ENCODE measurements at regions not wholly inside any gene's neighbourhood (a gene's known extent, or its start where the extent isn't known, plus 50 kb on each side); places are given as distances from the start of the nearest gene placed in this dataset.

DNA sequence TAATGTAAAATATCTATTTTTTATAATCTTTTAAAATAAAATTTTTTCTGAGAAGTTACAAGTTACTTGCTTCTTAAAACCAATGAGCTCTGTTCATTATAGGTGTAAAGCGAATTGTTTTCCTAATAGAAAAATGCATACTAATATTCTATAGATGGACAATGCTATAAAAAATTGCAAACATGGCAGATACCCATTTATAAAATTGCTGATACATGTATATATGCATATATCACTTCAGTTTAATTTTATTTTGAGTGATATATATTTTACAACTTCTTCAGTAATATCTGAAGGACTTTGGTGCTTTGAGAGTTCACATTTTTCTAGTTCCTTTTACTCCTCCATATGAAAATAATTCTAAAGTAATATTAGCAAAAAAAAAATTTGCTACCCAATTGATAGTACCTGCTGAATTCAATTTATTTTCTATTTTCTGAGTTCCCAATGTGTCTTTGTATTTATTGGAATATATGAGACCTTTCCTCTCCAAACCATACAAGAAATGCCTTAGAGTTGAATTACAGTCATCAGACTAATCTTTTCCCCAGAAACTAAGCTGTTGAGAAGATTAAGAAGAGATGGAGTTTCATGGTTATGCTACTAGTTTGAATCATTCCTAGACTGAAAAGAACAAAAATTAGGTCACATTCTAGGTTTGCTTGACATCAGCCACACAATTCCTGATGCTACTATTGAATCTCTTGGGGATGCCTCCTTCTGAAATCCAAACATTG, 1937.5 kb upstream of the SEL1L start:
- no peak for DNase-seq
- POLR2A ChIA-PET, result no interaction called here
- no peak overlapping the region for H3K4me3 ChIP-seq (ENCODE audit: control insufficient read depth in 1 of 2, extremely low read depth in 1 of 2, low read length in 1 of 2)
- H3K27ac ChIP-seq (ENCODE audit: low read length), result no peak overlapping the region
- H3K27ac Mint-ChIP-seq, result no peak overlapping the region
- H3K9me3 ChIP-seq, result no peaks in the 10 kb centered on the region
- H3K4me3 Mint-ChIP-seq, result no peak overlapping the region
- ATAC-seq (replicated peaks in 1 of 4), result no peak
- no peaks in the 10 kb centered on the region for H3K4me1 ChIP-seq (ENCODE audit: control insufficient read depth in 1 of 2, extremely low read depth in 1 of 2, insufficient read depth in 2 of 2, low read length in 2 of 2)
- peaks cover 13 to 30% (median 21%) of the 10 kb centered on the region in 3 donors for H3K9me3 Mint-ChIP-seq
- CTCF ChIA-PET, result interaction anchor here in 1 of 2 donors (0.5 kb wide), 1 partner anchor 509 kb away, joined by 8 read pairs; no protein-coding TSS in a partner anchor
- no peaks in the 10 kb centered on the region for H3K4me1 Mint-ChIP-seq
- H3K27me3 Mint-ChIP-seq, result no peaks in the 10 kb centered on the region
- H3K36me3 Mint-ChIP-seq, result no peaks in the 10 kb centered on the region
- H3K36me3 ChIP-seq (ENCODE audit: control insufficient read depth in 2 of 2, extremely low read depth in 1 of 2, insufficient read depth in 1 of 2, low read length in 1 of 2), result no peaks in the 10 kb centered on the region
- no CpG with 5 or more reads among the region's 1 CpG for whole genome bisulfite sequencing (ENCODE audit: insufficient coverage)
- H3K27me3 ChIP-seq (replicated peaks in 1 of 2; ENCODE audit: control insufficient read depth in 2 of 2, extremely low read depth in 1 of 2, insufficient read depth in 2 of 2, low read length in 1 of 2), result no peaks in the 10 kb centered on the region

DNA sequence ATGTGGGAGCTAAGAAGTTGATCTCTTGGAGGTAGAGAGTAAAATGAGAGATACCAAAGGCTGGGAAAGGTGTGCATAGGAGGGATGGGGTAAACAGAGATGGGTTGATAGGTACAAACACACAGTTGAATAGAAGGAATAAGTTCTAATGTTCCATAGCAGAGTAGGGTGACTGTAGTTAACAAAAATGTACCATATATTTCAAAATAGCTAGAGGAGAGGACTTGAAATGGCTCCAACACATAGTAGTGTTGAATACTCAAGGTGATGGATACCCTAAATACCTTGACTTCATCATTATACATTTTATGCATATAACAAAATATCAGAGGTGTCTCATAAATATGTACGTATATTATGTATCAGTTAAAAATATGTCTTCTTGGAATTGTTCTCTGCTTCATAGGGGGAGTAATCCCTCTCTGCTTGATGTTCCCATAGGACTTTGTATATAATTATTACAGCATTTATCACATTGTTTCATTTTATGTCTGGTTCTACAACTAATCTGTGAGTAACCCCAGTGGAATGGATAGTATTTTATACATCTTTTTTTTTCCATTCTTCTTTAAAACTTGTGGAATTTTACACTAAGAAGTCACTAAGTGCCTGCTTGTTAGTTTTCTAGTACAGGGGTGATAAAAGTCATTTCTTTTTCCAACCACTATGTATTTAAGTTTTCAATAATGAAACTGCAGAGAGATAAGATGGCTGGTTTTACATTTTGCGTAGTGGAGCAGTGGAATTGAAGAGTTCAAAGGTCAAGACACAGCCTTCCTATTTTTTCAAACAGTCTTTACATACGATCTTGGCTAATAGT, 1940.0 kb upstream of the SEL1L start:
- no peaks in the 10 kb centered on the region for H3K36me3 Mint-ChIP-seq
- no peaks in the 10 kb centered on the region for H3K27me3 ChIP-seq (replicated peaks in 1 of 2; ENCODE audit: control insufficient read depth in 2 of 2, extremely low read depth in 1 of 2, insufficient read depth in 2 of 2, low read length in 1 of 2)
- no peak overlapping the region for H3K4me3 Mint-ChIP-seq
- H3K27me3 Mint-ChIP-seq, result no peaks in the 10 kb centered on the region
- peaks cover 11 to 35% (median 24%) of the 10 kb centered on the region in 3 donors for H3K9me3 Mint-ChIP-seq
- H3K4me3 ChIP-seq (ENCODE audit: control insufficient read depth in 1 of 2, extremely low read depth in 1 of 2, low read length in 1 of 2), result no peak overlapping the region
- H3K9me3 ChIP-seq, result no peaks in the 10 kb centered on the region
- no peaks in the 10 kb centered on the region for H3K36me3 ChIP-seq (ENCODE audit: control insufficient read depth in 2 of 2, extremely low read depth in 1 of 2, insufficient read depth in 1 of 2, low read length in 1 of 2)
- no peaks in the 10 kb centered on the region for H3K4me1 ChIP-seq (ENCODE audit: control insufficient read depth in 1 of 2, extremely low read depth in 1 of 2, insufficient read depth in 2 of 2, low read length in 2 of 2)
- no CpG with 5 or more reads among the region's 3 CpGs for WGBS (ENCODE audit: insufficient coverage)
- no peaks in the 10 kb centered on the region for H3K4me1 Mint-ChIP-seq
- CTCF ChIA-PET, result no interaction called here
- no peak for DNase-seq
- ATAC-seq (replicated peaks in 1 of 4), result no peak
- POLR2A ChIA-PET, result no interaction called here
- no peak overlapping the region for H3K27ac ChIP-seq (ENCODE audit: low read length)
- H3K27ac Mint-ChIP-seq, result no peak overlapping the region

DNA sequence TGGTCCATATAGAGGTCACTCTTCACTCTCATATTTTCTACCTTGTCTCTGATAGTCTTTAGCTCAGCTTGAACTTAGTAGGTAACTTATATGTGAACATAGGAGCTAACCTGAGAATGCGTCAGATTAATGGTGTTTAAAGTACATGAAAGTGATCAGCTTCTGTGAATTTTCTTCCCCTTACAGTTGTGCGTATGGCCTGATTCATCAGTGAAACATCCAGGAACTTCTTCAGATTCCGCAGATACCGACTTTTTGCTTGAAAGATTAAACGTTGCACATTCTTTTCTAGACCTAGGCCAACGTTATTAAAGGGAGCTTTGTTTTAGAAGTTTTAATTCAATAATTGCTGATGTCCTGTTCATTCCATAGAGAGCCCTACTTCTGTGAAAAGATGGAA, 1945.1 kb upstream of the SEL1L start:
- Histone ChIP-seq H3K27ac (ENCODE audit: low read length) (no peak overlapping the region), H3K9me3 (no peaks in the 10 kb centered on the region), H3K4me3 (ENCODE audit: control insufficient read depth in 1 of 2, extremely low read depth in 1 of 2, low read length in 1 of 2) (no peak overlapping the region), H3K4me1 (ENCODE audit: control insufficient read depth in 1 of 2, extremely low read depth in 1 of 2, insufficient read depth in 2 of 2, low read length in 2 of 2) (no peaks in the 10 kb centered on the region), H3K36me3 (ENCODE audit: control insufficient read depth in 2 of 2, extremely low read depth in 1 of 2, insufficient read depth in 1 of 2, low read length in 1 of 2) (no peaks in the 10 kb centered on the region), H3K27me3 (replicated peaks in 1 of 2; ENCODE audit: control insufficient read depth in 2 of 2, extremely low read depth in 1 of 2, insufficient read depth in 2 of 2, low read length in 1 of 2) (no peaks in the 10 kb centered on the region)
- ChIA-PET CTCF (interaction anchor here in 1 of 2 donors (0.6 kb wide), 1 partner anchor 1475 kb away, joined by 5 read pairs; no protein-coding TSS in a partner anchor), POLR2A (interaction anchor here in 1 of 2 donors (0.6 kb wide), 1 partner anchor 71 kb away, joined by 3 read pairs; no protein-coding TSS in a partner anchor)
- DNase-seq (no peak), ATAC-seq (replicated peaks in 1 of 4) (no peak)
- Mint-ChIP-seq H3K27me3 (no peaks in the 10 kb centered on the region), H3K4me3 (no peak overlapping the region), H3K36me3 (no peaks in the 10 kb centered on the region), H3K4me1 (no peaks in the 10 kb centered on the region), H3K9me3 (peaks cover 8 to 24% (median 22%) of the 10 kb centered on the region in 3 donors), H3K27ac (no peak overlapping the region)
- no CpG with 5 or more reads among the region's 6 CpGs for WGBS (ENCODE audit: insufficient coverage)

DNA sequence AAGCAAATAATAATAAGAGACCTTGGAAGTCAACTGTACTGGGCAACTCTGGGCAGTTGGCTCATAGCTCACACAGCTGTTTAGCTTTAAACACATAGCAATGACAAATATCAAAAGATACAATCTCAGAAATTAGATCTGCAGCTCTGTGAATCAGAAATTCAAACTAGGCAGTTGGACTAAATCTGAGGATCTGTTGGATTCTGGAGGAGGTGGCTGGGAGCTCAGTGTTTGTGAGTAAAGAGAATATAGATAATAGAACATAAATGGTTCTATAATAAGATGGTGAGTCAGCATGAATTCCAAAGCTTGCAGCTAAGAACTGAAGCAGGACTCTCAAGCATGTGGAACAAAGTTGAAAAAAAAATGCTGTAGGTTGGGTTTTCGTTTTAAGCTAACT, 1949.4 kb upstream of the SEL1L start:
- WGBS (ENCODE audit: insufficient coverage), result no CpG with 5 or more reads among the region's 1 CpG
- peaks cover 11 to 26% (median 21%) of the 10 kb centered on the region in 3 donors for H3K9me3 Mint-ChIP-seq
- no peak overlapping the region for H3K4me3 Mint-ChIP-seq
- no peaks in the 10 kb centered on the region for H3K27me3 Mint-ChIP-seq
- Histone ChIP-seq H3K36me3 (ENCODE audit: control insufficient read depth in 2 of 2, extremely low read depth in 1 of 2, insufficient read depth in 1 of 2, low read length in 1 of 2) (no peaks in the 10 kb centered on the region), H3K4me1 (ENCODE audit: control insufficient read depth in 1 of 2, extremely low read depth in 1 of 2, insufficient read depth in 2 of 2, low read length in 2 of 2) (no peaks in the 10 kb centered on the region), H3K27ac (ENCODE audit: low read length) (no peak overlapping the region), H3K9me3 (no peaks in the 10 kb centered on the region), H3K27me3 (replicated peaks in 1 of 2; ENCODE audit: control insufficient read depth in 2 of 2, extremely low read depth in 1 of 2, insufficient read depth in 2 of 2, low read length in 1 of 2) (no peaks in the 10 kb centered on the region), H3K4me3 (ENCODE audit: control insufficient read depth in 1 of 2, extremely low read depth in 1 of 2, low read length in 1 of 2) (no peak overlapping the region)
- DNase-seq (no peak), ATAC-seq (replicated peaks in 1 of 4) (no peak)
- H3K36me3 Mint-ChIP-seq, result no peaks in the 10 kb centered on the region
- ChIA-PET POLR2A (no interaction called here), CTCF (no interaction called here)
- H3K27ac Mint-ChIP-seq, result no peak overlapping the region
- H3K4me1 Mint-ChIP-seq, result no peaks in the 10 kb centered on the region

DNA sequence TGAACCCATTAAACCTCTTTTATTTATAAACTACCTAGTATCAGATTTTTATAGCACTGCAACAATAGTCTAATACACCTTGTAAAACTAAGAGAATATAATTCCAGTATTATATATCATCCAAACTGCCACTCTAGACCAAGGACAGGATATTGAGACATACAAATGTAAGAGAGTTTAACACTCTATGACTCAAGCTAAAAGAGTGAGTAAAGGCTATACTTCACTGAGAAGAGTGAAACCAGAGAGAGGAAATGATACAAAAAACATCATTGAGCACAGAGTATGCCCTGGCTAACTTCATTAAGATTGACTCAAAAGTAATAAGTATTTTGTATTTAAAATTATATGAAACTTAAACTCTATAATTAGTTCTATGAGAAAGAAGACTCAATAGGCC, 1951.9 kb upstream of the SEL1L start:
- CTCF ChIA-PET, result no interaction called here
- Histone ChIP-seq H3K4me3 (ENCODE audit: control insufficient read depth in 1 of 2, extremely low read depth in 1 of 2, low read length in 1 of 2) (no peak overlapping the region), H3K36me3 (ENCODE audit: control insufficient read depth in 2 of 2, extremely low read depth in 1 of 2, insufficient read depth in 1 of 2, low read length in 1 of 2) (no peaks in the 10 kb centered on the region), H3K4me1 (ENCODE audit: control insufficient read depth in 1 of 2, extremely low read depth in 1 of 2, insufficient read depth in 2 of 2, low read length in 2 of 2) (no peaks in the 10 kb centered on the region), H3K27me3 (replicated peaks in 1 of 2; ENCODE audit: control insufficient read depth in 2 of 2, extremely low read depth in 1 of 2, insufficient read depth in 2 of 2, low read length in 1 of 2) (no peaks in the 10 kb centered on the region), H3K27ac (ENCODE audit: low read length) (no peak overlapping the region), H3K9me3 (no peaks in the 10 kb centered on the region)
- Mint-ChIP-seq H3K9me3 (peaks cover 11 to 21% (median 18%) of the 10 kb centered on the region in 3 donors), H3K4me3 (no peak overlapping the region), H3K36me3 (no peaks in the 10 kb centered on the region), H3K27ac (no peak overlapping the region), H3K27me3 (no peaks in the 10 kb centered on the region), H3K4me1 (no peaks in the 10 kb centered on the region)
- no peak for ATAC-seq (replicated peaks in 1 of 4)
- POLR2A ChIA-PET, result no interaction called here
- DNase-seq, result no peak

DNA sequence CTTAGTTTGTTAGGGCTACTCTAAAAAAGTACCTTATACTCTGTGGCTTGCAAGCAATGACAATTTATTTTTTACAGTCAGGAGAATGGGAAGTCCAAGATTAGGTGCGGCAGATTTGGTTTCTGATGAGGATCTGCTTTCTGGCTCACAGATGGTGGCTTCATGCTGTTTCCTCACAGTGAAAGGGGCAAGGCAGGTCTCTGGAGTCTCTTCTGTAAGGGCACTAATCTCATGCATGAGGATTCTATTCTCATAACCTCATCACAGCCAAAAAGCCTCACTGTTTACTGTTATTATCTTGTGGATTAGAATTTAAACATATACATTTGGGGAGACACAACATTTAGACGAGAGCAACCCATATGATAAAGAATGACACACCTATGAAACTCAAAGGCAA, 1957.4 kb upstream of the SEL1L start:
- Mint-ChIP-seq H3K36me3 (no peaks in the 10 kb centered on the region), H3K27ac (no peak overlapping the region), H3K4me1 (no peaks in the 10 kb centered on the region), H3K9me3 (peaks cover 9 to 19% (median 18%) of the 10 kb centered on the region in 3 donors), H3K27me3 (no peaks in the 10 kb centered on the region), H3K4me3 (no peak overlapping the region)
- ATAC-seq (replicated peaks in 1 of 4), result no peak
- WGBS (ENCODE audit: insufficient coverage), result 88% methylated on average over 1 of the region's 2 CpGs
- Histone ChIP-seq H3K4me3 (ENCODE audit: control insufficient read depth in 1 of 2, extremely low read depth in 1 of 2, low read length in 1 of 2) (no peak overlapping the region), H3K27ac (ENCODE audit: low read length) (no peak overlapping the region), H3K27me3 (replicated peaks in 1 of 2; ENCODE audit: control insufficient read depth in 2 of 2, extremely low read depth in 1 of 2, insufficient read depth in 2 of 2, low read length in 1 of 2) (no peaks in the 10 kb centered on the region), H3K4me1 (ENCODE audit: control insufficient read depth in 1 of 2, extremely low read depth in 1 of 2, insufficient read depth in 2 of 2, low read length in 2 of 2) (no peaks in the 10 kb centered on the region), H3K36me3 (ENCODE audit: control insufficient read depth in 2 of 2, extremely low read depth in 1 of 2, insufficient read depth in 1 of 2, low read length in 1 of 2) (no peaks in the 10 kb centered on the region), H3K9me3 (no peaks in the 10 kb centered on the region)
- CTCF ChIA-PET, result no interaction called here
- DNase-seq, result no peak
- POLR2A ChIA-PET, result no interaction called here
